Dermis microvascular lymphatic vessel endothelial cell (primary cell): ENCODE measurements at regions not wholly inside any gene's neighbourhood (a gene's known extent, or its start where the extent isn't known, plus 50 kb on each side); places are given as distances from the start of the nearest gene placed in this dataset.
"Not testable (repeated sequence)": the region's sequence is repeated elsewhere in the genome, so short reads cannot be mapped to it uniquely, and the experiment has no call there.

ENCODE experiments used
- DNase-seq, 2 donors: peaks; one replicate each; pipeline versions ENCODE4 v3.0.0 to v3.0.0-alpha.2; 2010; ENCODE audit warnings: low read depth in 2 of 2

- no peak for DNase-seq
Observed at GRCh38 chr12:33192226-33192625, 247.4 kb downstream of the SYT10 start.

GRCh38 chr12:33187409-33187808 is 252.2 kb downstream of the SYT10 start:
- no peak for DNase-seq

- no peak for DNase-seq
Observed at GRCh38 chr12:33184161-33184560, 255.5 kb downstream of the SYT10 start.

GRCh38 chr12:33182485-33182884 is 257.1 kb downstream of the SYT10 start:
- DNase-seq, result no peak

- no peak for DNase-seq
Observed at GRCh38 chr12:33180918-33181317, 258.7 kb downstream of the SYT10 start.

GRCh38 chr12:33166260-33166659 is 269.7 kb upstream of the PKP2 start:
- not testable (repeated sequence) for DNase-seq

GRCh38 chr12:33156042-33156441 is 259.5 kb upstream of the PKP2 start:
- no peak for DNase-seq

- not testable (repeated sequence) for DNase-seq
Observed at GRCh38 chr12:33147292-33147691, 250.7 kb upstream of the PKP2 start.

- DNase-seq, result no peak
Observed at GRCh38 chr12:33129500-33129899, 232.9 kb upstream of the PKP2 start.

GRCh38 chr12:33125755-33126154 is 229.2 kb upstream of the PKP2 start:
- DNase-seq, result no peak

- DNase-seq, result no peak
Observed at GRCh38 chr12:33116284-33116683, 219.7 kb upstream of the PKP2 start.

GRCh38 chr12:33115716-33116115 is 219.1 kb upstream of the PKP2 start:
- peak in 1 of 2 donors; percentile 6 for DNase-seq

- DNase-seq, result no peak
Observed at GRCh38 chr12:33111850-33112249, 215.3 kb upstream of the PKP2 start.

- not testable (repeated sequence) for DNase-seq
Observed at GRCh38 chr12:33107827-33108226, 211.2 kb upstream of the PKP2 start.

GRCh38 chr12:33093534-33093933 is 197.0 kb upstream of the PKP2 start:
- no peak for DNase-seq

- DNase-seq, result not testable (repeated sequence)
Observed at GRCh38 chr12:33087876-33088275, 191.3 kb upstream of the PKP2 start.

GRCh38 chr12:33076401-33076800 is 179.8 kb upstream of the PKP2 start:
- DNase-seq, result not testable (repeated sequence)

- DNase-seq, result not testable (repeated sequence)
Observed at GRCh38 chr12:33075130-33075766, 178.7 kb upstream of the PKP2 start.

- no peak for DNase-seq
Observed at GRCh38 chr12:33061844-33062243, 165.3 kb upstream of the PKP2 start.

- DNase-seq, result no peak
Observed at GRCh38 chr12:33054371-33054770, 157.8 kb upstream of the PKP2 start.

- DNase-seq, result no peak
Observed at GRCh38 chr12:33052141-33053051, 155.8 kb upstream of the PKP2 start.

GRCh38 chr12:33047666-33048065 is 151.1 kb upstream of the PKP2 start:
- no peak for DNase-seq

- DNase-seq, result no peak
Observed at GRCh38 chr12:33044447-33044846, 147.9 kb upstream of the PKP2 start.
